ENCODE measurements at regions not wholly inside any gene's neighbourhood (a gene's known extent, or its start where the extent isn't known, plus 50 kb on each side); places are given as distances from the start of the nearest gene placed in this dataset.
"Not testable (repeated sequence)": the region's sequence is repeated elsewhere in the genome, so short reads cannot be mapped to it uniquely, and the experiment has no call there.

DNA sequence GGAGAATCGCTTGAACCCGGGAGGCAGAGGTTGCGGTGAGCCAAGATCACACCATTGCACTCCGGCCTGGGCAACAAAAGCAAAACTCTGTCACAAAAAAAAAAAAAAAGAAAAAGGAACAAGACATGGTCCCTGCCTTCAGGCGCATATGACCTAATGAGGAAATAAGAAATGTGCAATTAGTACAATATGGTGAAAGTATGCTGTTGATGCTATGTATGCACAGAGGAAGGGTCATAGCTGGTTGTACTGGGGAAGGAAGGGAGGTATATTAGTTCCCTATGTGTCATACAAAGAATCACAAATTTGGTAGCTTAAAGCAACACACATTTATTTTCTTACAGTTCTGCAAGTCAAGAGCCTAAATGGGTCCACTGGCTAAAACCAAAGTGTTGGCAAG, 97.8 kb upstream of the MPP7 start:
- TF ChIP-seq, protein P1, sequence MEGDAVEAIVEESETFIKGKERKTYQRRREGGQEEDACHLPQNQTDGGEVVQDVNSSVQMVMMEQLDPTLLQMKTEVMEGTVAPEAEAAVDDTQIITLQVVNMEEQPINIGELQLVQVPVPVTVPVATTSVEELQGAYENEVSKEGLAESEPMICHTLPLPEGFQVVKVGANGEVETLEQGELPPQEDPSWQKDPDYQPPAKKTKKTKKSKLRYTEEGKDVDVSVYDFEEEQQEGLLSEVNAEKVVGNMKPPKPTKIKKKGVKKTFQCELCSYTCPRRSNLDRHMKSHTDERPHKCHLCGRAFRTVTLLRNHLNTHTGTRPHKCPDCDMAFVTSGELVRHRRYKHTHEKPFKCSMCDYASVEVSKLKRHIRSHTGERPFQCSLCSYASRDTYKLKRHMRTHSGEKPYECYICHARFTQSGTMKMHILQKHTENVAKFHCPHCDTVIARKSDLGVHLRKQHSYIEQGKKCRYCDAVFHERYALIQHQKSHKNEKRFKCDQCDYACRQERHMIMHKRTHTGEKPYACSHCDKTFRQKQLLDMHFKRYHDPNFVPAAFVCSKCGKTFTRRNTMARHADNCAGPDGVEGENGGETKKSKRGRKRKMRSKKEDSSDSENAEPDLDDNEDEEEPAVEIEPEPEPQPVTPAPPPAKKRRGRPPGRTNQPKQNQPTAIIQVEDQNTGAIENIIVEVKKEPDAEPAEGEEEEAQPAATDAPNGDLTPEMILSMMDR (IDR thresholded peaks at IDR 0.05): no peak

DNA sequence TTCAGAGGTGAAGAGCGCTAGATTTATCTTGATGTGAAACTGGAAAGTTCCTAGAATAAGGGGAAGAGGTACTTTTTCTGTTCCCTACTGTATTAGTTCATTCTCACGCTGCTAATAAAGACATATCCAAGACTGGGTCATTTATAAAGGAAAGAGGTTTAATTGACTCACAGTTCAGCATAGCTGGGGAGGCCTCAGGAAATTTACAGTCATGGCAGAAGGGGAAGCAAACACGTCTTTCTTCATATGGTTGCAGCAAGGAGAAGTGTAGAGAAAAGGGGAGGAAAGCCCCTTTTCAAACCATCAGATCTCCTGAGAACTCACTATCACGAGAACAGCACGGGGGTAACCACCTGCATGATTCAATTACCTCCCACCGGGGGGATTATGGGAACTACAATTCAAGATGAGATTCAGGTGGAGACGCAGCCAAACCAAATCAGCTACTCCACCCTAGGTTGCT, 99.8 kb upstream of the MPP7 start:
- not testable (repeated sequence) for H3K27ac Mint-ChIP-seq (ENCODE audit: unreplicated experiment); DNase-seq (ENCODE audit: low spot score); H3K4me1 Mint-ChIP-seq (ENCODE audit: low read depth); H3K4me3 Mint-ChIP-seq (ENCODE audit: unreplicated experiment); H3K27me3 Mint-ChIP-seq (ENCODE audit: low read depth); H3K9me3 Mint-ChIP-seq (ENCODE audit: low read depth); H3K36me3 Mint-ChIP-seq (ENCODE audit: low read depth)

More for the DNA sequence above, 97.8 kb upstream of the MPP7 start:
- no peak for DNase-seq (ENCODE audit: low spot score)
- Mint-ChIP-seq H3K4me3 (ENCODE audit: unreplicated experiment) (no peak overlapping the region), H3K9me3 (ENCODE audit: low read depth) (no peaks in the 10 kb centered on the region), H3K36me3 (ENCODE audit: low read depth) (no peaks in the 10 kb centered on the region), H3K4me1 (ENCODE audit: low read depth) (no peaks in the 10 kb centered on the region), H3K27ac (ENCODE audit: unreplicated experiment) (no peak overlapping the region), H3K27me3 (ENCODE audit: low read depth) (peaks cover 2% of the 10 kb centered on the region)

DNA sequence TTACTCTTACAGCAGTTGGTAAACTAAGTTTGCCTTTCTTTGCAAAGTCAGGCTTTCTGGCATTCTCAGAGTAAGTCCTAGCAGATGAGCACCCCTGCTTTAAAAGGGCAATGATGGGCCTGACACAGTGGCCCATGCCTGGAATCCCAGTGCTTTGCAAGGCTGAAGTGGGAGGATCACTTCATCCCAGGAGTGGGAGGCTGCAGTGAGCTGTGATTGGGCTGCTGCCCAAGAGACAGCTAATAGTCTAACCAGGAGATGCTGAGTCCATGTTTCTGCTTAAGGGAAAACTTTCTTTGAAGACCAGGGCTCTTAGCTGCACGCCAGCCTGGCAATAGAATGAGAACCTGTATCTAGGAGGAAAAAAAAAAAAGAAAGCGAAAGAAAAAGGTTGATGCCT, 100.2 kb upstream of the MPP7 start:
- H3K4me3 Mint-ChIP-seq (ENCODE audit: unreplicated experiment): no peak overlapping the region
- H3K4me1 Mint-ChIP-seq (ENCODE audit: low read depth): no peaks in the 10 kb centered on the region
- no peak for DNase-seq (ENCODE audit: low spot score)
- H3K27me3 Mint-ChIP-seq (ENCODE audit: low read depth): peaks cover 3% of the 10 kb centered on the region
- H3K9me3 Mint-ChIP-seq (ENCODE audit: low read depth): peaks cover 5% of the 10 kb centered on the region
- no peak overlapping the region for H3K27ac Mint-ChIP-seq (ENCODE audit: unreplicated experiment)
- no peaks in the 10 kb centered on the region for H3K36me3 Mint-ChIP-seq (ENCODE audit: low read depth)
- TF ChIP-seq, protein P1 (IDR thresholded peaks at IDR 0.05): no peak

DNA sequence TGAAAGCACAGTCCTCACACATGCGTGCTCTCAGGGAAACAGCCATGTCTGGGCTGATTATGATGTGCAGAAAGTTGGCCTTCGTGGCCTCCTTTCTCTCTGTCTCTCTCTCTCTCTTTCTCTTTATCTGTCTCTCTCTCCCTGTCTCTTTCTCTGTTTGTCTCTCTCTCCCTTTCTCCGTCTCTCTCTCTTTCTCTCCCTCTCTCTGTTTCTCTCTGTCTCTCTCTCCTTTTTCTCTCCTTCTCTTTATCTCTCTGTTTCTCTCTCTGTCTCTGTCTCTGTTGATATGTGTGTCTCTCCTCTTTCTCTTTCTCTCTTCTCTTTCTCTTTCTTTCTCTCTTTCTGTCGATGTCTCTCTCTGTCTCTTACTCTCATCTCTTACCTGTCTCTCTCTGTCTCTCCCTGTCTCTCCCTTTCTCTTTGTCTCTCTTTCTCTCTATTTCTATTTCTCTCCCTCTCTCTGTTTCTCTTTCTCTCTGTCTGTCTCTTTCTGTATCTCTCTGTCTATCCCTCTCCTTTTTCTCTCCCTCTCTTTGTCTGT, 105.4 kb upstream of the MPP7 start:
- H3K36me3 Mint-ChIP-seq (ENCODE audit: low read depth): peaks cover under 1% of the 10 kb centered on the region
- H3K4me3 Mint-ChIP-seq (ENCODE audit: unreplicated experiment): no peak overlapping the region
- peaks cover 5% of the 10 kb centered on the region for H3K9me3 Mint-ChIP-seq (ENCODE audit: low read depth)
- H3K27me3 Mint-ChIP-seq (ENCODE audit: low read depth): peaks cover 30% of the 10 kb centered on the region
- no peak for DNase-seq (ENCODE audit: low spot score)
- TF ChIP-seq, protein P1 (IDR thresholded peaks at IDR 0.05): no peak
- H3K4me1 Mint-ChIP-seq (ENCODE audit: low read depth): no peaks in the 10 kb centered on the region
- H3K27ac Mint-ChIP-seq (ENCODE audit: unreplicated experiment): no peak overlapping the region

DNA sequence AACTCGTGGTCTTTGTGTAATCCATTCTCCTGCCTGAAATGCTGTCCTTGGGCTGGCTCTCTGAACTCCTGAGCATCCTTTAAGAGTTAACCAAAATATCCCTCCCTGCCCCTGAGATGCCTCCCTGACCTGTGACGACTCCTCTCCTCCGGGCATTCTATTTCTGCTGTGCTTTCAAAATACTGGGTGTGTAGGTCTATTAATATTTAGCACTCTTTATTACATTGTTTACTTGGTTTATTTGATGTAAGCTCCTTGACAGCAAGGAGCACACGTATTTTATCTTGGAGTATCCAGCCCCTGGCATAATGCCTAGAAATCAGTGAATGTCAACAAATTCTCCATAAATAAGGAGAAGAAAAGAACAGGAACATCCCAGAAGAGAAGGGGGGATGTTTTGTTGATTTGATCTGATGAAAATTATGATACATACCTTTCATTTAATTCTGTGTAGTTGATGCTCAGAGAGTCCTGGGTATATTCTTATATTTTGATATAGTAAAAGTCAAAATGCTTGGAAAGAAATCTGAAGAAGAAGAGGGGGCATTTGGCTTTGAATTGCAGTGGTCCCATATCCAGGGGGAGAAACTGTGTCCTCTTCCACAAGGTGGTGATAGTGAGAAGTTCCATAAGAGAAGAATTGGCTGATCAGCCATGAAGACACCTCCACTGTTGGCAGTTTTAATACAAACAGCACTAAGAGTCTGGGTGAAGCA, 107.7 kb upstream of the MPP7 start:
- Mint-ChIP-seq H3K9me3 (ENCODE audit: low read depth) (peaks cover 7% of the 10 kb centered on the region), H3K4me3 (ENCODE audit: unreplicated experiment) (no peak overlapping the region)

More for the DNA sequence above, 107.7 kb upstream of the MPP7 start:
- H3K36me3 Mint-ChIP-seq (ENCODE audit: low read depth): peaks cover 2% of the 10 kb centered on the region
- H3K4me1 Mint-ChIP-seq (ENCODE audit: low read depth): no peaks in the 10 kb centered on the region
- no peak overlapping the region for H3K27ac Mint-ChIP-seq (ENCODE audit: unreplicated experiment)
- TF ChIP-seq, protein P1 (IDR thresholded peaks at IDR 0.05): peak; percentile 54
- H3K27me3 Mint-ChIP-seq (ENCODE audit: low read depth): peaks cover 28% of the 10 kb centered on the region
- DNase-seq (ENCODE audit: low spot score): no peak
